ENCODE measurements at regions not wholly inside any gene's neighbourhood (a gene's known extent, or its start where the extent isn't known, plus 50 kb on each side); places are given as distances from the start of the nearest gene placed in this dataset.
"Not testable (repeated sequence)": the region's sequence is repeated elsewhere in the genome, so short reads cannot be mapped to it uniquely, and the experiment has no call there.

GRCh38 chr13:44783994-44784707, 205.1 kb downstream of the NUFIP1 start:
- DNase-seq (ENCODE audit: low spot score) = no peak

GRCh38 chr13:44780591-44781280, 204.6 kb upstream of the TSC22D1 start:
- DNase-seq (ENCODE audit: low spot score) = no peak

GRCh38 chr13:44778761-44779484, 202.8 kb upstream of the TSC22D1 start:
- no peak for DNase-seq (ENCODE audit: low spot score)

- DNase-seq (ENCODE audit: low spot score) = not testable (repeated sequence)
Measured at GRCh38 chr13:44775290-44775689, 199.2 kb upstream of the TSC22D1 start.

GRCh38 chr13:44770951-44771350, 194.8 kb upstream of the TSC22D1 start:
- no peak for DNase-seq (ENCODE audit: low spot score)

GRCh38 chr13:44769686-44770085, 193.6 kb upstream of the TSC22D1 start:
- DNase-seq (ENCODE audit: low spot score) = no peak

GRCh38 chr13:44768775-44769581, 192.8 kb upstream of the TSC22D1 start:
- no peak for DNase-seq (ENCODE audit: low spot score)

- DNase-seq (ENCODE audit: low spot score) = no peak
Measured at GRCh38 chr13:44768239-44768638, 192.1 kb upstream of the TSC22D1 start.

- no peak for DNase-seq (ENCODE audit: low spot score)
Measured at GRCh38 chr13:44765001-44765471, 188.9 kb upstream of the TSC22D1 start.

GRCh38 chr13:44764302-44764692, 188.2 kb upstream of the TSC22D1 start:
- no peak for DNase-seq (ENCODE audit: low spot score)

- DNase-seq (ENCODE audit: low spot score) = no peak
Measured at GRCh38 chr13:44763615-44764301, 187.6 kb upstream of the TSC22D1 start.

GRCh38 chr13:44762911-44763310, 186.8 kb upstream of the TSC22D1 start:
- DNase-seq (ENCODE audit: low spot score) = no peak

- DNase-seq (ENCODE audit: low spot score) = no peak
Measured at GRCh38 chr13:44760434-44760833, 184.3 kb upstream of the TSC22D1 start.

- DNase-seq (ENCODE audit: low spot score) = no peak
Measured at GRCh38 chr13:44759384-44760360, 183.5 kb upstream of the TSC22D1 start.

- no peak for DNase-seq (ENCODE audit: low spot score)
Measured at GRCh38 chr13:44758630-44759383, 182.7 kb upstream of the TSC22D1 start.

- no peak for DNase-seq (ENCODE audit: low spot score)
Measured at GRCh38 chr13:44757671-44758070, 181.5 kb upstream of the TSC22D1 start.

- no peak for DNase-seq (ENCODE audit: low spot score)
Measured at GRCh38 chr13:44756276-44756810, 180.2 kb upstream of the TSC22D1 start.

- DNase-seq (ENCODE audit: low spot score) = no peak
Measured at GRCh38 chr13:44755872-44756271, 179.7 kb upstream of the TSC22D1 start.

Measured in mesenteric fat pad (tissue), 1 donor.